HUES48 (cell line): ENCODE measurements at regions not wholly inside any gene's neighbourhood (a gene's known extent, or its start where the extent isn't known, plus 50 kb on each side); places are given as distances from the start of the nearest gene placed in this dataset.

ENCODE experiments used
- H3K27ac ChIP-seq: one replicate; pipeline ENCODE4 v1.7.0; 2013; ENCODE audit warnings: low read depth, low read length, inconsistent platforms
- H3K27me3 ChIP-seq: 2 replicates; pipeline ENCODE4 v1.6.1; 2013; ENCODE audit warnings: mild to moderate bottlenecking, low read length; ENCODE audit not compliant: control insufficient read depth, insufficient read depth
- H3K36me3 ChIP-seq: 2 replicates; pipeline ENCODE4 v1.6.1; 2013; ENCODE audit warnings: low read length; ENCODE audit not compliant: control insufficient read depth, insufficient read depth
- H3K4me1 ChIP-seq: 2 replicates; pipeline ENCODE4 v1.6.1; 2013; ENCODE audit warnings: mild to moderate bottlenecking, low read length; ENCODE audit not compliant: control insufficient read depth, insufficient read depth
- H3K4me3 ChIP-seq: 2 replicates; pipeline ENCODE4 v1.5.1; 2013; ENCODE audit warnings: mild to moderate bottlenecking, low read depth, low read length
- H3K9ac ChIP-seq: 2 replicates; pipeline ENCODE4 v1.6.1; 2013; ENCODE audit warnings: mild to moderate bottlenecking, low read depth, low read length, moderate library complexity
- H3K9me3 ChIP-seq: 2 replicates; pipeline ENCODE4 v1.6.1; 2013; ENCODE audit warnings: low read length; ENCODE audit not compliant: control insufficient read depth, insufficient read depth

GRCh38 chr14:28879573-28879996, 113.0 kb downstream of the FOXG1 start:
- Histone ChIP-seq H3K4me1 (peaks cover 23% of the 10 kb centered on the region), H3K27ac (no peak overlapping the region), H3K36me3 (no peaks in the 10 kb centered on the region), H3K9ac (no peak overlapping the region), H3K9me3 (no peaks in the 10 kb centered on the region), H3K27me3 (no peaks in the 10 kb centered on the region), H3K4me3 (no peak overlapping the region)

GRCh38 chr14:28886940-28887339, 120.4 kb downstream of the FOXG1 start:
- Histone ChIP-seq H3K27ac (no peak overlapping the region), H3K27me3 (no peaks in the 10 kb centered on the region), H3K9me3 (no peaks in the 10 kb centered on the region), H3K4me3 (no peak overlapping the region), H3K4me1 (no peaks in the 10 kb centered on the region), H3K9ac (no peak overlapping the region), H3K36me3 (no peaks in the 10 kb centered on the region)

- Histone ChIP-seq H3K27me3 (no peaks in the 10 kb centered on the region), H3K9me3 (no peaks in the 10 kb centered on the region), H3K4me1 (no peaks in the 10 kb centered on the region), H3K27ac (no peak overlapping the region), H3K36me3 (no peaks in the 10 kb centered on the region), H3K9ac (no peak overlapping the region), H3K4me3 (no peak overlapping the region)
These were observed 128.8 kb downstream of the FOXG1 start for GRCh38 chr14:28895389-28895788.

GRCh38 chr14:28896337-28896736, 129.8 kb downstream of the FOXG1 start:
- no peak overlapping the region for H3K27ac ChIP-seq
- H3K27me3 ChIP-seq, result no peaks in the 10 kb centered on the region
- H3K4me3 ChIP-seq, result no peak overlapping the region
- H3K9me3 ChIP-seq, result no peaks in the 10 kb centered on the region
- H3K4me1 ChIP-seq, result no peaks in the 10 kb centered on the region
- H3K9ac ChIP-seq, result no peak overlapping the region
- no peaks in the 10 kb centered on the region for H3K36me3 ChIP-seq

GRCh38 chr14:28901631-28902030, 135.0 kb downstream of the FOXG1 start:
- H3K4me3 ChIP-seq, result no peak overlapping the region
- H3K27ac ChIP-seq, result no peak overlapping the region
- no peak overlapping the region for H3K9ac ChIP-seq
- no peaks in the 10 kb centered on the region for H3K9me3 ChIP-seq
- H3K27me3 ChIP-seq, result no peaks in the 10 kb centered on the region
- H3K36me3 ChIP-seq, result no peaks in the 10 kb centered on the region
- no peaks in the 10 kb centered on the region for H3K4me1 ChIP-seq

GRCh38 chr14:28902930-28903329, 136.3 kb downstream of the FOXG1 start:
- Histone ChIP-seq H3K27ac (no peak overlapping the region), H3K4me3 (no peak overlapping the region), H3K4me1 (no peaks in the 10 kb centered on the region), H3K9me3 (no peaks in the 10 kb centered on the region), H3K36me3 (no peaks in the 10 kb centered on the region), H3K9ac (no peak overlapping the region), H3K27me3 (no peaks in the 10 kb centered on the region)

- Histone ChIP-seq H3K4me3 (no peak overlapping the region), H3K36me3 (no peaks in the 10 kb centered on the region), H3K9ac (no peak overlapping the region), H3K9me3 (no peaks in the 10 kb centered on the region), H3K27me3 (no peaks in the 10 kb centered on the region), H3K27ac (no peak overlapping the region), H3K4me1 (no peaks in the 10 kb centered on the region)
These were observed 144.9 kb downstream of the FOXG1 start for GRCh38 chr14:28911521-28911920.

- Histone ChIP-seq H3K9me3 (no peaks in the 10 kb centered on the region), H3K27ac (no peak overlapping the region), H3K9ac (no peak overlapping the region), H3K36me3 (no peaks in the 10 kb centered on the region), H3K4me1 (no peaks in the 10 kb centered on the region), H3K4me3 (no peak overlapping the region), H3K27me3 (no peaks in the 10 kb centered on the region)
These were observed 146.5 kb downstream of the FOXG1 start for GRCh38 chr14:28913056-28913455.

GRCh38 chr14:28926122-28926521, 159.5 kb downstream of the FOXG1 start:
- Histone ChIP-seq H3K4me3 (no peak overlapping the region), H3K27me3 (no peaks in the 10 kb centered on the region), H3K9me3 (no peaks in the 10 kb centered on the region), H3K4me1 (no peaks in the 10 kb centered on the region), H3K36me3 (no peaks in the 10 kb centered on the region), H3K9ac (no peak overlapping the region), H3K27ac (no peak overlapping the region)

- H3K27me3 ChIP-seq, result no peaks in the 10 kb centered on the region
These were observed 165.4 kb downstream of the FOXG1 start for GRCh38 chr14:28931999-28932398.

GRCh38 chr14:28936601-28937000, 170.0 kb downstream of the FOXG1 start:
- Histone ChIP-seq H3K36me3 (no peaks in the 10 kb centered on the region), H3K9me3 (no peaks in the 10 kb centered on the region), H3K27me3 (no peaks in the 10 kb centered on the region), H3K9ac (no peak overlapping the region), H3K4me1 (no peaks in the 10 kb centered on the region), H3K27ac (no peak overlapping the region), H3K4me3 (no peak overlapping the region)

More at GRCh38 chr14:28931999-28932398, 165.4 kb downstream of the FOXG1 start:
- no peaks in the 10 kb centered on the region for H3K4me1 ChIP-seq
- H3K4me3 ChIP-seq, result no peak overlapping the region
- H3K27ac ChIP-seq, result no peak overlapping the region
- no peaks in the 10 kb centered on the region for H3K9me3 ChIP-seq
- no peaks in the 10 kb centered on the region for H3K36me3 ChIP-seq
- H3K9ac ChIP-seq, result no peak overlapping the region

- no peaks in the 10 kb centered on the region for H3K9me3 ChIP-seq
- no peak overlapping the region for H3K9ac ChIP-seq
- no peaks in the 10 kb centered on the region for H3K36me3 ChIP-seq
- no peak overlapping the region for H3K4me3 ChIP-seq
- H3K27me3 ChIP-seq, result no peaks in the 10 kb centered on the region
- no peaks in the 10 kb centered on the region for H3K4me1 ChIP-seq
- H3K27ac ChIP-seq, result no peak overlapping the region
These were observed 175.2 kb downstream of the FOXG1 start for GRCh38 chr14:28941758-28942157.
